DMS 273 treated with DMSO at 0.1 percent for 48 hours (cell line): ENCODE measurements at regions not wholly inside any gene's neighbourhood (a gene's known extent, or its start where the extent isn't known, plus 50 kb on each side); places are given as distances from the start of the nearest gene placed in this dataset.
"Not testable (repeated sequence)": the region's sequence is repeated elsewhere in the genome, so short reads cannot be mapped to it uniquely, and the experiment has no call there.

ENCODE experiments used
- DNase-seq: peaks from one replicate; lab custom pipeline; 2025; lab: John Stamatoyannopoulos, UW

- no peak for DNase-seq
These were observed 295.6 kb downstream of the PTPRC start for GRCh38 chr1:198934426-198934825.

- no peak for DNase-seq
These were observed 296.1 kb downstream of the PTPRC start for GRCh38 chr1:198934901-198935305.

GRCh38 chr1:198935306-198935921, 296.6 kb downstream of the PTPRC start:
- peak; percentile 59 for DNase-seq

GRCh38 chr1:198936371-198937083, 297.7 kb downstream of the PTPRC start:
- peak; percentile 5 for DNase-seq

GRCh38 chr1:198937231-198938031, 298.6 kb downstream of the PTPRC start:
- peak; percentile 47 for DNase-seq

GRCh38 chr1:198939286-198939685, 300.4 kb downstream of the PTPRC start:
- no peak for DNase-seq

- no peak for DNase-seq
These were observed 301.1 kb downstream of the PTPRC start for GRCh38 chr1:198939956-198940355.

- no peak for DNase-seq
These were observed 303.6 kb downstream of the PTPRC start for GRCh38 chr1:198942466-198942865.

GRCh38 chr1:198943484-198944187, 304.8 kb downstream of the PTPRC start:
- DNase-seq, result no peak

GRCh38 chr1:198947456-198947855, 308.6 kb downstream of the PTPRC start:
- DNase-seq, result no peak

GRCh38 chr1:198948895-198949659, 310.2 kb downstream of the PTPRC start:
- no peak for DNase-seq

GRCh38 chr1:198950036-198950435, 311.2 kb downstream of the PTPRC start:
- DNase-seq, result no peak

GRCh38 chr1:198955085-198955484, 316.2 kb downstream of the PTPRC start:
- DNase-seq, result no peak

GRCh38 chr1:198957044-198957443, 318.2 kb downstream of the PTPRC start:
- DNase-seq, result no peak

GRCh38 chr1:198959032-198959431, 320.2 kb downstream of the PTPRC start:
- DNase-seq, result no peak

GRCh38 chr1:198959676-198960075, 320.8 kb downstream of the PTPRC start:
- no peak for DNase-seq

- DNase-seq, result not testable (repeated sequence)
These were observed 325.0 kb downstream of the PTPRC start for GRCh38 chr1:198963796-198964195.

- no peak for DNase-seq
These were observed 327.7 kb downstream of the PTPRC start for GRCh38 chr1:198966519-198966918.

GRCh38 chr1:198967566-198967965, 328.7 kb downstream of the PTPRC start:
- DNase-seq, result no peak

GRCh38 chr1:198968866-198969265, 330.0 kb downstream of the PTPRC start:
- no peak for DNase-seq

GRCh38 chr1:198969981-198970380, 331.1 kb downstream of the PTPRC start:
- DNase-seq, result no peak

GRCh38 chr1:198970916-198971315, 332.1 kb downstream of the PTPRC start:
- no peak for DNase-seq
